Retinal pigment epithelial cell (primary cell): ENCODE measurements at regions not wholly inside any gene's neighbourhood (a gene's known extent, or its start where the extent isn't known, plus 50 kb on each side); places are given as distances from the start of the nearest gene placed in this dataset.
A peak's percentile ranks its signal among the peaks of the same experiment; 100 is the strongest.

Experiments used
- DNase-seq: peaks from one replicate; pipeline ENCODE4 v3.0.0-alpha.2; 2010; ENCODE audit warnings: low read depth
- H3K4me3 ChIP-seq: 2 replicates; pipeline ENCODE4 v1.5.1; 2011; ENCODE audit warnings: mild to moderate bottlenecking, low read length, control low read depth, moderate library complexity
- TF ChIP-seq, protein P1 (sequence below): conservative IDR thresholded peaks from 2 replicates; pipeline ENCODE4 v1.5.1; 2011; ENCODE audit warnings: low read depth, low read length, control low read depth, inconsistent platforms

DNA sequence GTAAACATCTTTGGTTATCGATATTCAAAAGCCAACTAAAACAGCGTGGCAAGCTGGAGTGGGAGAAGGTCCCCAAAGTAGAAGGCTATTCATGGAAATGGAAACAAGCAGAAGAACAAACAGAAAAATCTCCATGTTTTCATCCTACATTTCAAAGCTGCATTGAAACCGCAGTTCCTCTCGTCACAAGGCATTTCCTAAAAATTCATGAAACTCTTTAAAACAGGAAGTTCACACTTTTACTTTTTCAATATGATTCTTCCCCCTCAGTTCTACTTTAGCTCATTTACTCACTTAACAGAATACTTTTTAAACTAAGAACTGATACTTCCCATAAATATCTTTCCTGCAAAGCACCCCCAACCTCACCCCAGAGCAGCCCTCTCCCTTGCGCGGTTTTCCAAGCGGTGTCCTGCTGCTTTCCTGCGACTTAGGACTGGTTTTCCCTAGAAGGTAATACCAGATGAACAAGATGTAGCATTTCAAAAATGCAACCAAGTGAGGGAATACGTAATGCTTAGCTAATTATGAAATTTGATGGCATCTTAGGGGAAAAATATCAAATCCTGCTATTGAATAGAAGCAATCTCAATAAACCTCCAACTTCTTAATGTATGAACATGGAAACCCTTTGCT lies 228.3 kb upstream of the PKN2 start:
- no peak overlapping the region for H3K4me3 ChIP-seq
- no peak for DNase-seq
- TF ChIP-seq, protein P1, sequence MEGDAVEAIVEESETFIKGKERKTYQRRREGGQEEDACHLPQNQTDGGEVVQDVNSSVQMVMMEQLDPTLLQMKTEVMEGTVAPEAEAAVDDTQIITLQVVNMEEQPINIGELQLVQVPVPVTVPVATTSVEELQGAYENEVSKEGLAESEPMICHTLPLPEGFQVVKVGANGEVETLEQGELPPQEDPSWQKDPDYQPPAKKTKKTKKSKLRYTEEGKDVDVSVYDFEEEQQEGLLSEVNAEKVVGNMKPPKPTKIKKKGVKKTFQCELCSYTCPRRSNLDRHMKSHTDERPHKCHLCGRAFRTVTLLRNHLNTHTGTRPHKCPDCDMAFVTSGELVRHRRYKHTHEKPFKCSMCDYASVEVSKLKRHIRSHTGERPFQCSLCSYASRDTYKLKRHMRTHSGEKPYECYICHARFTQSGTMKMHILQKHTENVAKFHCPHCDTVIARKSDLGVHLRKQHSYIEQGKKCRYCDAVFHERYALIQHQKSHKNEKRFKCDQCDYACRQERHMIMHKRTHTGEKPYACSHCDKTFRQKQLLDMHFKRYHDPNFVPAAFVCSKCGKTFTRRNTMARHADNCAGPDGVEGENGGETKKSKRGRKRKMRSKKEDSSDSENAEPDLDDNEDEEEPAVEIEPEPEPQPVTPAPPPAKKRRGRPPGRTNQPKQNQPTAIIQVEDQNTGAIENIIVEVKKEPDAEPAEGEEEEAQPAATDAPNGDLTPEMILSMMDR = no peak

DNA sequence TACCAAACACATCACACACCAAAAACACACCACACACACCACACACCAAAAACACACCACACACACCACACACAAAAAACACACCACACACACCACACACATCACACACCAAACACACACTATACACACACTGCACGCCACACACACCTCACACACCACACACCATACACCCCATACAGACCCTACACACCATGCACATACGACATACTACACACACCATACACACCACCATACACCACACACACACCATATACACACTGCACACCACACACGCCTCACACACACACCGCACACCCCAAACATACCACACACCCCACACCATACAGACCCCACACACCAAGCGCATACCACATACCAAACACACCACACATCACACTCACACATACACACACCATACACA lies 226.9 kb upstream of the PKN2 start:
- TF ChIP-seq, protein P1 = no peak
- no peak for DNase-seq
- no peak overlapping the region for H3K4me3 ChIP-seq

DNA sequence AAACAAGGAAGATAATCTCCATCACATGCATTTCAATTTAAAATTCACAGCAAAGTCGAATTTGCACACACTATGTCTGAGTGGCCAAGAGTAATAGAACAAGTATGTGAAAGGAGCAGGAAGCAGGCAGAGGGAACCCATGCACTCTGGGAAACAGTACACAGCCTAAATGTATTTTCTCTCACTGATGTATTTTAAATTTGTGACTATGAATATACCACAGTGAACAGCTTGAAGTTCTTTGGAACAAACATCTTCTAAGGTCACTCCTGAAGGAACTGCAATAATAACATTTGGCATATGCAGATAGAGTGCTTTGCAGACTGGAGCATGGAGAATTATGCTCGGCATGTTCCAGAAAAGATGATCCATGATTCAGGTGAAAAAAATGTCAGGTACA lies 223.1 kb upstream of the PKN2 start:
- no peak overlapping the region for H3K4me3 ChIP-seq
- no peak for DNase-seq
- TF ChIP-seq, protein P1 = no peak

DNA sequence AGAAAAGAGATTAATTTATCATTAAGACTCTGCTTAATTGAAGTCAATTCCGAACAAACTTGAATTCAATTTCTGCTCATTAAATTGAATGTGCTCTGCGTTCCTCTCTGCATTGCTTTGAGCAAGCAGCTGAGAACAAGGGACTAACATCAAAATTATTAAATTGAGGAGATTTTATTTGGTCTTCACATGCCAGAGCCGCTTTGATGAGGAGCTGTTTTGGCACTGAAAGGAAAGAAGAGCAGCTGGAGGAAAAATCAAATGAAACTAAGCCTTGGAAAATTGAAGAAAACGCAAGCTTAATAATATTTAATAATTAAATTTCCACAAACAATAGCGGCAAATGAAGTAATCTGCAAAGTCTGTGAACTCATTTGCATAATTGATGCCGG lies 222.0 kb upstream of the PKN2 start:
- TF ChIP-seq, protein P1 = no peak
- no peak for DNase-seq
- peak overlapping the region; percentile 54 for H3K4me3 ChIP-seq

DNA sequence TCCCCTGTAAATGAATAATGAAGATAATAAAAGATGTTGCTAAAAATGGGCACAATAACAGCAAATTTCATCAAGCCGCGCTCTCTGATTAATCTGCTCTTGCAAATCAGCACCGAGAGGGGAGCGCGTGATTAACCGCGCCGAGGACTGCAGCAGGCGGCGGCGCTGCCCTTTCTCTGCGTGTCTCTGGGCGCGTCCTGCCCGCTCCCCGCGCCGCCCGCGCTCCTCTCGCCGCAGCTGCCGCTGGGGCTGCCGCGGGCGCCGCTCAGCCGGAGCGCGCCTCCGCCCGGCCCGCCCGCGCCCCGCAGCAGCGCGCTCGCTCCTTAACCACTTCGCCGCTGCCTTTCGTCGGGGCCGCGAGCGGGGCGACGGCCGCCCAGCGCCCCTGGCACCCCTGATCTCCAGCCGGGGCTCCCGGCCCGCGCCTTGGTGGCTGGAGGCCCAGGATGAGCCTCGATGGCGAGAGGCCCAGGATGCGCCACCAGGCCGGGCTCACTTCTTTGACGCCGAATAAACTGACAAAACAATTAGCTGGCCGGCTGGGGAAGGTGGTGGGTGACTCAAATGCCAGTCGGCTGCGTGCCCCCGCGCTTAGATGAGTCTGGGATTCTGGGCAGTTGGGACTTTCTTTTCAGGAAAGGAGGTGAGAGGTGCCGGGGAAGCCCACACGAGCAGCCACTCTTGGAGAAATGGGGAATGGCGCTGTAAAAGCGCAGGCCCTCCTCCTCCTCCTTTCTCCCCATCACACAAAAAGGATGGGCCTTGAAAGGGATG lies 221.4 kb upstream of the PKN2 start:
- TF ChIP-seq, protein P1 = no peak
- H3K4me3 ChIP-seq = peak overlapping the region; percentile 54
- no peak for DNase-seq

DNA sequence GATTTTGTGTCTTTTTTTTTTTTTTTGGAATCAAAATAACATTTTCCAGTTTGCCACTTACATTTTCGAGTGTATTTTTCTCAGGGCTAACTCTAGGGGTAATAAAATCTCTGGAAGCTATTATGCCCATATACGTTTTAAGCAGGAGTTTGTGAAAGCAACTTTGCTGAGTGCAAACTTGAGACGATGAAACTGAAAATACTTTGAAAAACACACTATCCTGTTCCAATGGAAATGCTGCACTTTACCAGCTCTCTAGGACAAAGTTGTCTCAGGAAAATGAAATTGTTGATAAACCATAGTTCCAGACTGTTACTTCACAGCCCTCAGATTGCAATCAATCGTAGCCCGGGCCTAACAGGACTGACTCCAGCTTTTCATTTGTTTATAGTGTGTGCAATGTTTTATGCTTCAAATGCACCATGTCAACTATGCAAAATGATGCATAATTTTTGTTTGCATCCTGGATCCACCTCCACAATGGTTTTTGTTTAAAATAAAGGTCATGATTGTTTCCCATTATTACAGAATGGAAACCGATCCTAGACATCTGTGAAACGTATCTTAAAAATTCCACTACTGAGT lies 220.6 kb upstream of the PKN2 start:
- TF ChIP-seq, protein P1 = no peak
- DNase-seq = no peak
- no peak overlapping the region for H3K4me3 ChIP-seq
